Natural killer cell treated with Interleukin-12 subunit alpha and Interleukin-12 subunit beta and Interleukin-15 and Interleukin-18, amount 100 ng/mL, for 72 hours (primary cell): ENCODE measurements at regions not wholly inside any gene's neighbourhood (a gene's known extent, or its start where the extent isn't known, plus 50 kb on each side); places are given as distances from the start of the nearest gene placed in this dataset.

ENCODE experiments used
- ATAC-seq, 2 donors: fragments of 150-1000 bp; cut with Tn5 transposase in 1 of 2; sonication (Bioruptor Pico), chemical (Tn5 transposase) in 1 of 2; 2 replicates each; pipeline ENCODE4 v1.10.0; 2021
- DNase-seq: peaks from one replicate; pipeline ENCODE4 v3.0.0; 2022; ENCODE audit warnings: low spot score
- H3K27ac Mint-ChIP-seq, 2 donors: 1 replicate in 1 of 2; 2 replicates in 1 of 2; pipeline ENCODE4 v1.8.0; 2022; ENCODE audit warnings: mixed read lengths in 2 of 2, mild to moderate bottlenecking in 1 of 2, moderate library complexity in 1 of 2
- H3K27me3 Mint-ChIP-seq, 2 donors: 1 replicate in 1 of 2; 2 replicates in 1 of 2; pipeline ENCODE4 v1.8.0; 2022; ENCODE audit warnings: mixed read lengths in 2 of 2
- H3K36me3 Mint-ChIP-seq: one replicate; pipeline ENCODE4 v1.8.0; 2022; ENCODE audit warnings: mixed read lengths
- H3K4me1 Mint-ChIP-seq, 2 donors: 1 replicate in 1 of 2; 2 replicates in 1 of 2; pipeline ENCODE4 v1.8.0; 2022; ENCODE audit warnings: low read depth in 2 of 2, mixed read lengths in 2 of 2, mild to moderate bottlenecking in 1 of 2
- H3K4me3 Mint-ChIP-seq: one replicate; pipeline ENCODE4 v1.8.0; 2022; ENCODE audit warnings: mixed read lengths
- H3K9me3 Mint-ChIP-seq: 2 replicates; pipeline ENCODE4 v1.8.0; 2022; ENCODE audit warnings: mixed read lengths

- peaks cover 6 to 13% of the 10 kb centered on the region in 2 donors for H3K27me3 Mint-ChIP-seq
- no peaks in the 10 kb centered on the region for H3K9me3 Mint-ChIP-seq
- no peak overlapping the region for H3K27ac Mint-ChIP-seq
- peaks cover 3 to 4% of the 10 kb centered on the region in 2 donors for H3K4me1 Mint-ChIP-seq
- no peak for DNase-seq
- no peak overlapping the region for H3K4me3 Mint-ChIP-seq
- peaks cover 11% of the 10 kb centered on the region for H3K36me3 Mint-ChIP-seq
- peak; percentile 59 to 86 for ATAC-seq
Observed at GRCh38 chr19:46546194-46546896, 50.7 kb upstream of the PNMA8B start.

DNA sequence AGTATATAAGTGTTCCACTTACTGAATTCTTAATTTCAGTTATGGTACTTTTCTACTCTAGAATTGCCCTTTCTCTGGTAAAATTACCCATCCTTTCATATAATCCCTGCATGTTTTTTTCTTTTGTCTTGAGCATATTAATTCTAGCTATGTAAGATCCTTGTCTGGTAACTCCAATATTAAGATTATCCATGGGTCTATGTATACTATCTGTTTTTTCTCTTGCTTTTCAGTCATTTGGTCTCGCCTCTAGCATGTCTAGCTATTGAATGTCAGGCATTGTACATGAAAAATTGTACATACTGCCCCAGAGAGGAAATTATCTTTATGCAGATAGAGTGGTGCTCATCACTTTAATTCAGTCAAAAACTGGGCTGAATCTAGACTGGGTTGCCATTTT is 50.4 kb upstream of the CALM3 start:
- DNase-seq (no peak), ATAC-seq (no peak)
- Mint-ChIP-seq H3K4me1 (peaks cover 0 to 4% of the 10 kb centered on the region in 2 donors), H3K4me3 (no peak overlapping the region), H3K36me3 (peaks cover 13% of the 10 kb centered on the region), H3K27ac (no peak overlapping the region), H3K9me3 (no peaks in the 10 kb centered on the region), H3K27me3 (peaks cover 7 to 37% of the 10 kb centered on the region in 2 donors)

DNA sequence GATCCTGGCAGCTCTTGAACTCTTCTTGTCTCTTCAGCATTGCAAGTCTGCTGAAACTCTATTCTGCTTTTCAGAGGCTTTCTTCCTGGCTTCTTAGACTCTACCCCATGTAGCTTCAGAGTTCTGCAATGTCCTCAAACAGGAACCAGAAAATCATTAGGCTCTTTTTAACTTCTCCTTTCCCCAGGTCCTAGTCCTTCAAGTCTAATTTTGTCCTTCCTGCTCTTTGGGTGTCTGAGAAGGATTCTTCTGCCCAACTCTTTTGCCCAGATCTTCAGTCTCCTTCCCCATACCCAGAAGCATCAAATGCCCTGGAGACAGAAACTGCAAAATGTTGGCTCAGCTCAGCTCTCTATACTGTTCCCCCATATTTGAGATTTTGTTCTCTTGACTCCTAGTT is 50.0 kb upstream of the CALM3 start:
- peaks cover 13% of the 10 kb centered on the region for H3K36me3 Mint-ChIP-seq
- DNase-seq (no peak), ATAC-seq (no peak)
- no peak overlapping the region for H3K27ac Mint-ChIP-seq
- no peak overlapping the region for H3K4me3 Mint-ChIP-seq
- H3K9me3 Mint-ChIP-seq, result no peaks in the 10 kb centered on the region
- H3K27me3 Mint-ChIP-seq, result peaks cover 7 to 37% of the 10 kb centered on the region in 2 donors
- H3K4me1 Mint-ChIP-seq, result peaks cover 0 to 4% of the 10 kb centered on the region in 2 donors
